Loucy (cell line): ENCODE measurements at regions not wholly inside any gene's neighbourhood (a gene's known extent, or its start where the extent isn't known, plus 50 kb on each side); places are given as distances from the start of the nearest gene placed in this dataset.

ENCODE experiments used
- H2AFZ ChIP-seq: fragments of 200-600 bp; sonication (generic); 2 replicates; pipeline ENCODE4 v1.6.0; 2016; ENCODE audit warnings: antibody characterized with exemption, mild to moderate bottlenecking, low read length, moderate library complexity
- H3F3A ChIP-seq: fragments of 200-600 bp; 2 replicates; pipeline ENCODE4 v1.6.0; 2016; ENCODE audit warnings: antibody characterized with exemption, low read depth, mild to moderate bottlenecking
- H3K27me3 ChIP-seq: fragments of 200-600 bp; sonication (generic); 2 replicates; pipeline ENCODE4 v1.6.1; 2014; ENCODE audit warnings: low read length, mild to moderate bottlenecking; ENCODE audit not compliant: insufficient read depth, poor library complexity, severe bottlenecking
- H3K36me3 ChIP-seq: fragments of 200-600 bp; sonication (generic); 2 replicates; pipeline ENCODE4 v1.6.1; 2016; ENCODE audit warnings: low read length; ENCODE audit not compliant: insufficient read depth
- H3K4me1 ChIP-seq: fragments of 200-600 bp; sonication (generic); 2 replicates; pipeline ENCODE4 v1.5.1; 2014; ENCODE audit warnings: low read length, mild to moderate bottlenecking; ENCODE audit not compliant: insufficient read depth, poor library complexity, severe bottlenecking
- H3K4me2 ChIP-seq: fragments of 200-600 bp; sonication (generic); 2 replicates; pipeline ENCODE4 v1.6.0; 2014; ENCODE audit warnings: antibody characterized with exemption, low read length, low read depth, mild to moderate bottlenecking; ENCODE audit not compliant: poor library complexity, severe bottlenecking
- H3K4me3 ChIP-seq: fragments of 200-600 bp; sonication (generic); 2 replicates; pipeline ENCODE4 v1.5.1; 2014; ENCODE audit warnings: low read length, mild to moderate bottlenecking, mixed read lengths; ENCODE audit not compliant: poor library complexity, severe bottlenecking
- H3K79me2 ChIP-seq: fragments of 200-600 bp; sonication (generic); 2 replicates; pipeline ENCODE4 v1.6.1; 2014; ENCODE audit warnings: low read length; ENCODE audit not compliant: insufficient read depth
- H3K9ac ChIP-seq: fragments of 200-600 bp; sonication (generic); 2 replicates; pipeline ENCODE4 v1.6.0; 2014; ENCODE audit warnings: mild to moderate bottlenecking, low read depth, low read length, moderate library complexity; ENCODE audit not compliant: poor library complexity, severe bottlenecking
- H3K9me2 ChIP-seq: fragments of 200-600 bp; sonication (generic); replicated peaks from 2 replicates; pipeline ENCODE4 v1.6.1; 2016; ENCODE audit warnings: low read depth, low read length, mixed read lengths
- H3K9me3 ChIP-seq: fragments of 200-600 bp; sonication (generic); 2 replicates; pipeline ENCODE4 v1.6.1; 2014; ENCODE audit warnings: mild to moderate bottlenecking, antibody characterized with exemption, low read length, low read depth; ENCODE audit not compliant: insufficient read depth
- H4K20me1 ChIP-seq: fragments of 200-600 bp; sonication (generic); 2 replicates; pipeline ENCODE4 v1.6.0; 2014; ENCODE audit warnings: antibody characterized with exemption, low read length, mild to moderate bottlenecking; ENCODE audit not compliant: insufficient read depth, poor library complexity, severe bottlenecking
- EZH2phosphoT487 ChIP-seq: fragments of 200-600 bp; IDR thresholded peaks from 2 replicates; pipeline ENCODE4 v1.6.1; 2018; ENCODE audit warnings: antibody characterized with exemption, mild to moderate bottlenecking, moderate library complexity, borderline replicate concordance
- TF ChIP-seq, protein P1 (sequence below): fragments of 200-600 bp; sonication (generic); conservative IDR thresholded peaks from 2 replicates; pipeline ENCODE4 v1.5.1; 2014; ENCODE audit warnings: mild to moderate bottlenecking, antibody characterized with exemption, low read length

DNA sequence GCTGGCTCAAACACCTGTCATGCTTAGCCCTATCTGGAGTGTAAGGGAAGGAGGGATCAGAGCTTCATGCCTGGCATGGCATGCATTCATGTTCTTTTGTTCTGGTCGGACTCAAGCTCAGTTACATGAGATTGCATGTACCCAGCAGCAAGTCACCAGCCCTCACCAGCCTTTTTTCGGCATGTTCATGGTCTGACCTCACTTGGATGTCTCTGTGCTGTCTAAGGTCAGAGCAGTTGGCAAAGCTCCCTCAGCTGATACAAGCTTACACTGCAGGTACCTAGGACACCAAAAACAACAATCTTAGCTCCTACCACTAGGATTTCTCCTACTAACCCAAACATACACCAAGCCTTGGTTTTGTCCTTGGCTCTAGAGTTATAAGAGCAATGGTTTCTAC lies 152.6 kb downstream of the BARX2 start:
- Histone ChIP-seq H4K20me1 (no peaks in the 10 kb centered on the region), H3K27me3 (no peaks in the 10 kb centered on the region), H3K36me3 (no peaks in the 10 kb centered on the region), H3F3A (no peaks in the 10 kb centered on the region), H3K4me2 (no peak overlapping the region), H3K79me2 (no peaks in the 10 kb centered on the region), H3K4me1 (no peaks in the 10 kb centered on the region), H3K9ac (no peak overlapping the region), H3K9me3 (no peaks in the 10 kb centered on the region), H3K9me2 (no peaks in the 10 kb centered on the region), H2AFZ (no peak overlapping the region), H3K4me3 (no peak overlapping the region)
- TF ChIP-seq, protein P1, sequence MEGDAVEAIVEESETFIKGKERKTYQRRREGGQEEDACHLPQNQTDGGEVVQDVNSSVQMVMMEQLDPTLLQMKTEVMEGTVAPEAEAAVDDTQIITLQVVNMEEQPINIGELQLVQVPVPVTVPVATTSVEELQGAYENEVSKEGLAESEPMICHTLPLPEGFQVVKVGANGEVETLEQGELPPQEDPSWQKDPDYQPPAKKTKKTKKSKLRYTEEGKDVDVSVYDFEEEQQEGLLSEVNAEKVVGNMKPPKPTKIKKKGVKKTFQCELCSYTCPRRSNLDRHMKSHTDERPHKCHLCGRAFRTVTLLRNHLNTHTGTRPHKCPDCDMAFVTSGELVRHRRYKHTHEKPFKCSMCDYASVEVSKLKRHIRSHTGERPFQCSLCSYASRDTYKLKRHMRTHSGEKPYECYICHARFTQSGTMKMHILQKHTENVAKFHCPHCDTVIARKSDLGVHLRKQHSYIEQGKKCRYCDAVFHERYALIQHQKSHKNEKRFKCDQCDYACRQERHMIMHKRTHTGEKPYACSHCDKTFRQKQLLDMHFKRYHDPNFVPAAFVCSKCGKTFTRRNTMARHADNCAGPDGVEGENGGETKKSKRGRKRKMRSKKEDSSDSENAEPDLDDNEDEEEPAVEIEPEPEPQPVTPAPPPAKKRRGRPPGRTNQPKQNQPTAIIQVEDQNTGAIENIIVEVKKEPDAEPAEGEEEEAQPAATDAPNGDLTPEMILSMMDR: no peak
- no peak for TF ChIP-seq EZH2phosphoT487

DNA sequence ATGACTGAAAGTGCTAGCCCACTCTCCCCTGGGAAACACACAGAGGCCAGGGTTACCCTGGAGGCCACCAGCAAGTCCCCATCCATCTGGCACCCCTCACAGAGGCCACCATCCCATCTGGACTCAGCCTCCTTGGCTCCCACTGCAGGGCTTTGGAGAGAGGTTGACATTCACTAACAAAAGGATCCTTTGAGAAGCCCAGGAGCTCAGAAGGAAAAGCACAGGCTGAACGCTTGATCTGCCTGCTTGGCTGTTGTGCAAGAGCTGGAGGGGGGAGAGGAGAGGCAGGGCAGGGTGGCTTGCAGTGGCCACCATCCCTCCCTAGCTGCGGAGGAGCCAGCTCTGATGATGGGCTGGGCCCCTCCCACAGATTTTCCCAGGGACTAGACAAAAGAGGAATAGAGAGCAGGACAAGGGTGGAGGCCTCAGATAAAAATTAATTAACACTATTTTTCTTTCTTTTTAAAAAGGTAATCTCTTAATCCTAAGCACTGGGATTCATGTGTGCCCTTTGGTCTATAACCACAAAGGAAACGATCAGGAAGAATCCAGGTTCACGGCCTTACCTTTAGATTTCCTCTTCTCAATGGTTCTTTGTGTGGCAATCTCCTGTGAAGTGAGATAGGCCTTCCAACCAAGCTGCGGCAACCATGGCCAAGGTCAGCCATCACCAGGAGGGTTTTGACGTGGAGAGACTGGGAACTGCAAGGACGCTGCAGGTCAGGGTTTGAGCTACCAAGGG lies 154.7 kb downstream of the BARX2 start:
- H4K20me1 ChIP-seq: no peaks in the 10 kb centered on the region
- no peak overlapping the region for H2AFZ ChIP-seq
- H3K4me3 ChIP-seq: no peak overlapping the region
- no peak overlapping the region for H3K4me2 ChIP-seq
- no peaks in the 10 kb centered on the region for H3F3A ChIP-seq
- H3K9me2 ChIP-seq: no peaks in the 10 kb centered on the region
- H3K4me1 ChIP-seq: no peaks in the 10 kb centered on the region
- H3K79me2 ChIP-seq: no peaks in the 10 kb centered on the region
- no peak for TF ChIP-seq EZH2phosphoT487
- TF ChIP-seq, protein P1: no peak
- no peak overlapping the region for H3K9ac ChIP-seq
- no peaks in the 10 kb centered on the region for H3K27me3 ChIP-seq
- peaks cover 1% of the 10 kb centered on the region; the same call in 1 of the 2 replicates for H3K9me3 ChIP-seq
- no peaks in the 10 kb centered on the region for H3K36me3 ChIP-seq

DNA sequence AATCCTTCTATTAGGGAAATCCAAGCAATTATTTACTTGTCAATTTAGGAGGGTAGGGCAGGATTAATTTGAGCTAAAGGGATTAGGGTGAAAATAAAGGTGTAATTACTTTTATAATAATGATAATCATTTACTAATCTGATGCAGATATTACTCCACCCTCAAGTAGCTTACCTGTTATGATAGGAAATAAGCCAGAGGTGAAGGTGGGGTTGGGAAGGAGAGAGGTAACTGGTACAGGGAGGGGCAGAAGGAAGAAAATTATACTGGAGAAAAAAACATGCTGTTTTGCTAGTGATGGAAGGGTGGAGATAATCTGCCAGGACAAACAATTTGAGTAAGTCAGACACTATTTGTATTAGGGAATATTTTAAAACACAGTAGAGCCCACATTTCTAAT lies 157.7 kb downstream of the BARX2 start:
- Histone ChIP-seq H4K20me1 (no peaks in the 10 kb centered on the region), H3K27me3 (no peaks in the 10 kb centered on the region), H3K9me2 (no peaks in the 10 kb centered on the region), H3K9ac (no peak overlapping the region), H3K4me3 (no peak overlapping the region), H3K9me3 (peaks cover 6% of the 10 kb centered on the region; the same call in 1 of the 2 replicates), H3F3A (no peaks in the 10 kb centered on the region), H3K4me1 (no peaks in the 10 kb centered on the region), H2AFZ (no peak overlapping the region), H3K36me3 (no peaks in the 10 kb centered on the region), H3K79me2 (no peaks in the 10 kb centered on the region), H3K4me2 (no peak overlapping the region)
- TF ChIP-seq, protein P1: no peak
- TF ChIP-seq EZH2phosphoT487: no peak
